ENCODE measurements at regions not wholly inside any gene's neighbourhood (a gene's known extent, or its start where the extent isn't known, plus 50 kb on each side); places are given as distances from the start of the nearest gene placed in this dataset.
"Not testable (repeated sequence)": the region's sequence is repeated elsewhere in the genome, so short reads cannot be mapped to it uniquely, and the experiment has no call there.

GRCh38 chr6:170139531-170139930, 151.3 kb downstream of the DLL1 start:
- Mint-ChIP-seq H3K27ac (ENCODE audit: unreplicated experiment) (no peak overlapping the region), H3K4me3 (ENCODE audit: low read depth, unreplicated experiment) (no peak overlapping the region), H3K4me1 (ENCODE audit: low read depth, unreplicated experiment) (no peaks in the 10 kb centered on the region), H3K36me3 (ENCODE audit: insufficient read depth, unreplicated experiment) (no peaks in the 10 kb centered on the region), H3K27me3 (ENCODE audit: unreplicated experiment) (no peaks in the 10 kb centered on the region), H3K9me3 (ENCODE audit: low read depth, unreplicated experiment) (peaks cover 10% of the 10 kb centered on the region)
- CTCF ChIA-PET = no interaction called here
- no TSS peak for BruUV-seq (replicated peaks)
- intact Hi-C loops (cut with micrococcal nuclease; ENCODE audit: unreplicated experiment) = no loop called here
- no peak for DNase-seq
- TF ChIP-seq CTCF (IDR thresholded peaks at IDR 0.05; ENCODE audit: unreplicated experiment) = no peak

- intact Hi-C loops (cut with micrococcal nuclease; ENCODE audit: unreplicated experiment); BruUV-seq (replicated peaks); H3K4me1 Mint-ChIP-seq (ENCODE audit: low read depth, unreplicated experiment); H3K27me3 Mint-ChIP-seq (ENCODE audit: unreplicated experiment); H3K36me3 Mint-ChIP-seq (ENCODE audit: insufficient read depth, unreplicated experiment); DNase-seq; H3K4me3 Mint-ChIP-seq (ENCODE audit: low read depth, unreplicated experiment); CTCF ChIA-PET; H3K27ac Mint-ChIP-seq (ENCODE audit: unreplicated experiment); H3K9me3 Mint-ChIP-seq (ENCODE audit: low read depth, unreplicated experiment): not testable (repeated sequence)
These were observed 151.8 kb downstream of the DLL1 start for GRCh38 chr6:170139046-170139445.

- intact Hi-C loops (cut with micrococcal nuclease; ENCODE audit: unreplicated experiment) = no loop called here
- BruUV-seq (replicated peaks) = no TSS peak
- Mint-ChIP-seq H3K4me1 (ENCODE audit: low read depth, unreplicated experiment) (no peaks in the 10 kb centered on the region), H3K36me3 (ENCODE audit: insufficient read depth, unreplicated experiment) (no peaks in the 10 kb centered on the region), H3K4me3 (ENCODE audit: low read depth, unreplicated experiment) (no peak overlapping the region), H3K9me3 (ENCODE audit: low read depth, unreplicated experiment) (peaks cover 10% of the 10 kb centered on the region), H3K27ac (ENCODE audit: unreplicated experiment) (no peak overlapping the region), H3K27me3 (ENCODE audit: unreplicated experiment) (no peaks in the 10 kb centered on the region)
- CTCF ChIA-PET = no interaction called here
- no peak for DNase-seq
- TF ChIP-seq CTCF (IDR thresholded peaks at IDR 0.05; ENCODE audit: unreplicated experiment) = no peak
These were observed 152.7 kb downstream of the DLL1 start for GRCh38 chr6:170137911-170138910.

GRCh38 chr6:170137176-170137891, 153.5 kb downstream of the DLL1 start:
- CTCF ChIA-PET = no interaction called here
- intact Hi-C loops (cut with micrococcal nuclease; ENCODE audit: unreplicated experiment) = no loop called here
- no peak for DNase-seq
- Mint-ChIP-seq H3K27me3 (ENCODE audit: unreplicated experiment) (no peaks in the 10 kb centered on the region), H3K9me3 (ENCODE audit: low read depth, unreplicated experiment) (peaks cover 10% of the 10 kb centered on the region), H3K27ac (ENCODE audit: unreplicated experiment) (no peak overlapping the region), H3K4me3 (ENCODE audit: low read depth, unreplicated experiment) (no peak overlapping the region), H3K4me1 (ENCODE audit: low read depth, unreplicated experiment) (no peaks in the 10 kb centered on the region), H3K36me3 (ENCODE audit: insufficient read depth, unreplicated experiment) (no peaks in the 10 kb centered on the region)
- BruUV-seq (replicated peaks) = no TSS peak
- TF ChIP-seq CTCF (IDR thresholded peaks at IDR 0.05; ENCODE audit: unreplicated experiment) = no peak
